ENCODE measurements at regions not wholly inside any gene's neighbourhood (a gene's known extent, or its start where the extent isn't known, plus 50 kb on each side); places are given as distances from the start of the nearest gene placed in this dataset.
A peak's percentile ranks its signal among the peaks of the same experiment; 100 is the strongest.
"Not testable (repeated sequence)": the region's sequence is repeated elsewhere in the genome, so short reads cannot be mapped to it uniquely, and the experiment has no call there.

DNA sequence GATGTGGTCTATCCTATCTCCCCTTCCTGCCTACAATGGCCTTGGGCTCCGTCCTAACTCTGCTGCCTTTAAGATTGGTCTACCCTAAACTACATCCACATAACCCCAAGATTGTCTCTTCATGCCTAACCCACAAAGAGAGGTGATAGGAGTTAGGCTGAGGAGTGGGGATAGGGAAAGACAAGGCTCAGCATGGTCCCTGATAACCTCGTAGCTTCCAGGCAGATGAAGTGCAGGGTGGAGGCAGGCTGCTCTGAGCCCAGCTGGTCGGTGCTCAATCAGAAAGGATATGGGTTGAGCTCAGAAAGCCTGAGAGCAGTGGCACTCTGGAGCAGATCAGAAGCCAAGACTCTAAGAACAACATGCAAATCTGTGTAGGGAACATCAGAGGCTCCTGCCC is 87.1 kb upstream of the KIF2A start:
- DNase-seq (ENCODE audit: low read depth in 2 of 2) = not testable (repeated sequence)

DNA sequence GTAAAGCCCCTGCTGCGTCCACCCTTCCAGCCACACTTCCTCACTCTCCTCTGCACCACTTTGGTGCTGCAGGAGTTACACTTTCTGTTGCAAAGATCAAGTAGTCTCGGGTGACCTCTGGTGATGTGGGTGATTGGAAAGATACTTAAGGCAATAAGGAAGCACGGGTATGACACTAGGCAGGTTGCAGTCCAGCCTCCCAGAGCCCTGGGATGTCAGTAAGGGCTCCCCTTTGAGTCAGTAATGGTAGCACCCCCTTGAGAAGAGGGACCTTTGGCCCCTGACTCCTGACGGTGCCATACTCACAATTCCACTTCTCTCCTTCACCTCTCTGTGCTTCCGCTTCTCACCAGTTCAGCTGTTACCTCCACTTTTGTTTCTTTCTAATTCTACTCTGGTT is 84.1 kb upstream of the KIF2A start:
- DNase-seq (ENCODE audit: low read depth in 2 of 2) = not testable (repeated sequence)

DNA sequence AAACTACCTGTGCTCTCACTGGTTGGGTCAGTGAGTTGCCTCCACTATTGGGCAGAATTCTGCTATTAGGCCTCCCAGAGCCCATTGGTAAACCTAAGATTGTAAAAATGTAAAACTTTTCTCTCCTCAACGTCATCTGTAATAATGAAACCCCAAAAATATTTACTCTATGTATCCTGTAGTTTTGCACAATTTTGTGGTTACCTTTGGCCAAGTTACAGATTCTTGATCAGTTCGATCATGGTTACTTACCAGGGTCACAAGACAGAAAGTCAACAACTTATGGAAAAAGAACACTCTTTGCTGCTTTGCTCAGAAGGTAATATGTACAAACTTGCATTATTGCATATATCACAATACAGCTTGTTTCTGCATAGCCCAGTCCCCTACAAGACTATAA is 83.7 kb upstream of the KIF2A start:
- not testable (repeated sequence) for DNase-seq (ENCODE audit: low read depth in 2 of 2)

DNA sequence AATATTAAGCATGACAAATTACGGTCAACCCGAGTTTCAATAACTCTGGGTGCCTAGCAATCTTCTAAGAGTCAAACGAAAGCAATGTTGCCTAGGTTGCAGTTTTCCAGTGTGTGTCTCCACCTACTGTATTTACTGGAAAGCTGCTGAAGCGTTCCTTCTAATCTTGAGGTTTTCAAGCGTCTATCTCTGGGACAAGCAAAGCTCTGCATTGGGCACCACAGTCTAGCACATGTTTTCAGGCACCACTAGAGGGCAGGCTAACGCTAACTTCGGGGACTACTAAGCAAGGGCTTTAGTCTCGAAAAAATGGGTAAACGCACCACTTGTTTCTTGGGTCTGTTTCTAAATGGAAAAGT is 82.7 kb upstream of the KIF2A start:
- DNase-seq (ENCODE audit: low read depth in 2 of 2) = peak; percentile 52 to 59

DNA sequence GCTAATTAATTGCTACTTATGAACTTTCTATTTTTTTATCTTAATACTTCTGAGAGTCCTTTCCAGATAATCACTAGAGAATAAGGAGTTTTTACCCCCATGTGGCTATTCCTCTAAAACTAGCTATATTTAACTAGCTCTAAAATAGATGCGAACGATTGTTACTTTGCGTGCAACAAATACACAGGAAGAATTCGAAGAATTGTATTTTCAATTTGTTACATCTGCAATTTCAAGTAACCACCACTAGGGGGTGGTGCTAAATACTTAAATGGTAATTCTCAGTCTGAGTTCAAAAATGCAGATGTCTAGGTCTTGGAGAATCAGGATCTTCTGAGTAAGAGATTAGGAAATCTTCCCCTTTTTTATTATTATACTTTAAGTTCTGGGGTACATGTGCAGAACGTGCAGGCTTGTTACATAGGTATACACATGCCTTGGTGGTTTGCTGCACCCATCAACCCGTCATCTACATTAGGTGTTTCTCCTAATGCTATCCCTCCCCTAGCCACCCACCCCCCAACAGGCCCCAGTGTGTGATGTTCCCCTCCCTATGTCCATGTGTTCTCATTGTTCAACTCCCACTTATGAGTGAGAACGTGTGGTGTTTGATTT is 80.9 kb upstream of the KIF2A start:
- not testable (repeated sequence) for DNase-seq (ENCODE audit: low read depth in 2 of 2)

DNA sequence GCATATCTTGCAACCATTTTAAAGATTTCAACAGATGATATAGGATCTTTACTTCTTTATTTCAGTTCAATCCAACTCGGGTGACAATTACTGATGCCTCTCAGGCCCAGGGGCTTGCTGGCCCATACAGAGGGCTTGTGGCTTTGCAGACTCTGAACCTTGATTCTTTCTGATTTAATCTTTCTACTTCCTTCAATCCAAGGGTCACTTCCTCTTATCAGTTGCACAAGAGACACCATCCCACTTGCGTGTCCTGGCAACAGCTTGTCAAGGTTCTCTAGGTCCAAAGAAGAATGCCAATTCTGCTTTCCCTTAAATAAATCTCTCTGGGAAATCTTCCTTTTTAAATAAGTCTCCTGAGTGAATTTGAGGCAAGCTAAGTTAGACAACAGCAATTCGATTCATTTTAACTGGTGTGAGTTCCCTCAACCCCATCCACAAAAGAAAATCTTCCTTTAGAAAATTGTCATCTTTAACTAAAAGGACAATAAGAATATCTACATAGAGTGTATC is 75.1 kb upstream of the KIF2A start:
- DNase-seq (ENCODE audit: low read depth in 2 of 2) = not testable (repeated sequence)

DNA sequence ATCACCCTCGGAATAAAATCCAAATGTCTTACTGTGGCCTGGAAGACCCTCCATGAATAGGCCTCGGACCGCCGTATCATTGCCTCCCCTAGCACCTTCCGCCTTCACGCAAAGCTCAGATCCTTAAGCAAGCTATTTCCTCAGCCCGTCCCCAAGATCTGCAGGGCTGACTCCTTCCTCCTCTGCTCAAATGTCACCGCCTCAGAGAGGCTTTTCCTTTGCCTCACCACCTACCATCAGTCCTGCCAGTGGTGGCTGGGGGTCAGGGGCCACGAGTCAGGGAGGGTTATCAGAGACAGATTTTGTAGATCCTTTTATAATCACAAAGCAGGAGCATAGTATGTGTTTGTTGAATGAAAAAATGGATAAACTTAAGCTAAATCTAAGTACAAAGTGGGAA is 74.4 kb upstream of the KIF2A start:
- DNase-seq (ENCODE audit: low read depth in 2 of 2) = no peak

DNA sequence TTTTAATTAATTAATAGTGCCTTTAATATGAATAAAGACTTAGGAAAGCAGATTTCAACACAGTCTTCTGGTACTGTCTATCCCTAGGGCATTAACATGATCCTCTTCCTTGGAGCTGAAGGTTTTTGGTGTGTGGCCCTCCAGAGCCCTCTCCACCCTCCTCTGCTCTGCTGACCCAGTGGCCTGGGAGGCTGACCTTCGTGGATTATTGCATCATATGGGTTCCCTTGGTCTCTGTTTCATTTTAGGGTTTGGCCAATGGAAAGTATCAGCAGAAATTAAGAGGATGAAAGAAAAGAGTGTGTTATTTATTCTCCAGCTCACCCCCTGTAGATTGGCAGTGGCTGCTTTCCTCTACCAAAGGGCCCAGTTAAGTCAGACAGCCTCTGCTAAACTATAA is 73.8 kb upstream of the KIF2A start:
- not testable (repeated sequence) for DNase-seq (ENCODE audit: low read depth in 2 of 2)

DNA sequence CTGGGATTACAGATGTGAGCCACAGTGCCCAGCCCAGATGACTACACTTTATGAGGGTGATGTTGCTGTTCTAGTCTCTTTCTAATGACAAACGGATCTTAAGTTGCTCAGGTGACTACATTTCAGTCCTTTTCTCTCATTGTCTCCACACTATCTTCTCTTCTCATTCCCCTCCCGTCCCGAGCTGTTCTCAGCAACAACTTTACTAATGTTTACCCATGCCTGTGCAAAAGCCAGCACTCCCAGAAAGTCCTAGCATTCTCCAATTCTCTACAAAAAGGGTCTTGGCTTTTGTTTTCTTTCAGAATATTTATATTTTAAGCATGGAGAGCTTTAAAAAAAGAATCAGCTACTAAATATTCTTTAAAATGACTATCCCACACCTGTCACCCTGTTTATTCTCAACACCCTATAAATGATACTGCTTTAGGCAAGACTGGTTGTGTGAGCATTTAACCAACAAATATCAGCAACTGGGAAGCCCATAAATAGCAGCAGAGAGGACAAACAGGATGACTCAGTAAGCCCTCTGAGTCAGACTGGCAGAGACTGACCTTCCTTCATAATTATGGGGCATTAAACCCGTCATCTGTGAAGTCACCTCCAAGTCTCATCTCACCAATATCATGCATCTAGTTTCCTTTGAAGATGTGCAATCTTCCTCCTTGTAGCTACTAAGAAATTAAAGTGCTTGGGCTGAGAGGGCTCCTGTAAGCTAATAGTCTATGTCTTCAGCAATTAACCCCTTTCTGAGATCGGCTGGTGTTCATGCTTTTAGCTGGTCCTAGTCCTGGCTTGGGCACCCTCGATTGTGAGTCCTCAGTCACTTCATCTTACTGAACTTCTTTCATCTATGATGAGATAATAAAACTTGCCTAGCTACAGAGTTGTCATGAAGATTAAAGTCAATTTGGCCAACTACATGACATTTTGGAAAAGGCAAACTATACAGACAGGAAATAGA is 72.6 kb upstream of the KIF2A start:
- not testable (repeated sequence) for DNase-seq (ENCODE audit: low read depth in 2 of 2)

DNA sequence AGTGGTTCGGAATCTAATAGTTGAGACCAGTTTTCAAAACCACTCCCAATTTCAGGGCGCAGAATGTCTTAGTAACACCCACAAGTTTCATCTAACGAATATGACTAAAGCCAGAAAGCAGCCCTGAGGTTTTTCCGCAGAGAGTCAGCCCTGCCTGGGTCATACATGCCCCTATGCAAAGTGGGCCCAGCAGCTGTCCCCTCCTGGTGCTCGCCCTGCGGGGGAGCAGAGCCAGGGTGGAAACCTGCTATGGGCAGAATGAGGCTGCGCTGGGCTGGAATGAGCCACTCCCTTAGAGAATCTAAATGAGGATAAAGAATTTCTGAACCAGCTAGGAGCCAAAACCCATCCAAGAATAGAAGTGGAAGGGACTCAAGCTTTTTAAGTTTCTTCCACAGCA is 69.4 kb upstream of the KIF2A start:
- not testable (repeated sequence) for DNase-seq (ENCODE audit: low read depth in 2 of 2)

DNA sequence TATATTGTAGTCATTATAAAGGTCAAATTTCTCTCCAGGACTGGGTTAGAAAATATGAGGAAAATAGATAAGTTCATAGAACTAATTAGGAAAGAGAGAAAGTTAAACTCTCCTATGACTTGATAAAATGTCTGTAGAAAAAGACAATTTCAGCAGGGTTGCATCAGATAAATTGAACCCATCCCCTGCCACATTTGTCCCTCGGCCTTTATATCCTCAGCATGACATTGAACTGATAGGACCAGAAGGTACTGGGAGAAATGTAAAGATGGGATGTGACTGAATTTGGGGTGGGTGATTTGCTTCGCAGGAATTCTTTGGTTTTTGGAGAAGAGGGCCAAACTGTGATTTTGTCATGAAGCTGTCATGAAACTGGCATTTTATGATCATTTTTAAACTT is 68.1 kb upstream of the KIF2A start:
- not testable (repeated sequence) for DNase-seq (ENCODE audit: low read depth in 2 of 2)

DNA sequence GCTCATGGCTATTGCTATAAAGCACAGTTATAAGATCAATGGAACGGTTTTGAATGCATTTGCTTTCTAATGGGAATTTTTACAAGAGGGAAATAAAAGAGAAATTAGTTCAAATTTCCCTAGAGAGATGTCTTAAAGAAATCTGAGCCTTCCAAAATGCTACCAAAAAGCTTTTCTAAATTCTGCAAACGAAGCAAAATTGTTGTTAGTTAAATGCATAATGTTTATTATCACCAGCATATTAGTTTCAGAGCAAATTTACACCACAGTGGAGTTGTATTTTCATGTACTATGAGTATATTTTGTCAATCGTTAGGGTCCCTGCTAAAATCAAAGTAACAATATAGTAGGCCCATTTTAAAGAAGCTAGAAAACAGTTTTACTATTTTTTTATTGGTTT is 67.4 kb upstream of the KIF2A start:
- DNase-seq (ENCODE audit: low read depth in 2 of 2) = not testable (repeated sequence)

DNA sequence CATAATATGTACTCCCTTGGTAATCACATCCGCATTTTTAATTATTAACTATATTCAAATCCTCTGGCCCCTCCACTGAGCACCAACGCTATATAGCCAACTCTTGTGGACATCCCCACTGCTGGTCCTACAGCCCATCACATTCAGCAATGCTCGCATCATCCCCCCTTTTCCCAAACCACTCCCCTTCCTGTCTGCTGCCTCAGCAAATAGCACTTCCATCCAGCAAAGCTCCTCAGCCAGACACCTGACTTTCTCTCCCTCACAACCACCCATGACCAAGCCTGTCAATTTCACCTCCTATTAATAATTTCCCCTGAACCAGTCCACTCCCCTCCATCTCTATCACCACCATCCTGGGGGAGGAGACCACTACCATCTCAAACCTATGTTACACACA is 65.5 kb upstream of the KIF2A start:
- not testable (repeated sequence) for DNase-seq (ENCODE audit: low read depth in 2 of 2)

DNA sequence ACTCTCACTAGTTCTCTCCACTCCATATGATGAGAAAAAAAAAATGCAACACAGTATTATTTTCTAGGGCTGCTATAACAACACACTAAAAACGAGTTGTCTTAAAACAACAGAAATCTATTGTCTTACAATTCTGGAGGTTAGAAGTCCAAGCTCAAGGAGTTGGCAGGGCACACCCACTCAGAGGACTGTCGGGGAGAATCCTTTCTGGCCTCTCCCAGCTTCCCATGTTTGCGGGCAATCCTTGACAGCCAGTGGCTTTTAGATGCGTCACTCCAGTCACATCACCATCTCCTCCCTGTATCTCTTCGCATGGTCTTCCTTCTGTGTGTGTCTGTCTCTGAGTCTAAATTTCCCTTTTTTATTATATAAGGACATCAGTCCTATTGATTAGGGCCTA is 64.0 kb upstream of the KIF2A start:
- not testable (repeated sequence) for DNase-seq (ENCODE audit: low read depth in 2 of 2)

DNA sequence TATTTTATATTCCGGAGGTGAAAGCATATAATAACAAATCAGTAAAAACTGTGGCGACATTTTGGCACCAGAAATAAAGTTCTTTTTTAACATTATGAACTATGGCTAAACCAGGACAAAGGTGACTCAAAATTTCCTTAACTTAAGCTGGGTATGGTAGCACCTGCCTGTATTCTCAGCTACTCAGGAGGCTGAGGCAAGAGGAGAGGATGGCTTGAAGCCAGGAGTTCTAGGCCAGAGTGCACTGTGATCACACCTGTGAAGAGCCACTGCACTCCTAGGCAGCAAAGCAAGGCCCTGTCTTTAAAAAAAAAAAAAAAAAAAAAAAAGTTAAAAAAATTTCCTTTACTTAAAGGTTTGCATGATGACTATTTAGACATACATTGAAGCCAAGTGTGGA is 63.0 kb upstream of the KIF2A start:
- DNase-seq (ENCODE audit: low read depth in 2 of 2) = not testable (repeated sequence)

DNA sequence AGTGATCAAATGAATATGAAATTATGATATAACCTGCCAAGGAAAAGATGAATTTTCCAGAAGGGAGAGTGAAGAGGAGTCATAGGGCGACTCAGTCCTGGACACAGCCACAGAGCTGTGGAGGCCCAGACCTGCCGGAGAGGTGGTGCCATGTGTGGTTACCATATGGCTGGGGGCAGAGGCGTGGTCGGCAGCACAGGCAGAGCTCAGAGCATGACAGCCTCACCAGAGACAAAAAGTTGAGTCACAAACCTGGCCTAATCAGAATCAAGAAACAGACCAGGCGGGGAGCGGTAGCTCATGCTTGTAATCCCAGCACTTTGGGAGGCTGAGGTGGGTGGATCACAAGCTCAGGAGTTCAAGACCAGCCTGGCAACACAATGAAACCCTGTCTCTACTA is 57.8 kb upstream of the KIF2A start:
- not testable (repeated sequence) for DNase-seq (ENCODE audit: low read depth in 2 of 2)

DNA sequence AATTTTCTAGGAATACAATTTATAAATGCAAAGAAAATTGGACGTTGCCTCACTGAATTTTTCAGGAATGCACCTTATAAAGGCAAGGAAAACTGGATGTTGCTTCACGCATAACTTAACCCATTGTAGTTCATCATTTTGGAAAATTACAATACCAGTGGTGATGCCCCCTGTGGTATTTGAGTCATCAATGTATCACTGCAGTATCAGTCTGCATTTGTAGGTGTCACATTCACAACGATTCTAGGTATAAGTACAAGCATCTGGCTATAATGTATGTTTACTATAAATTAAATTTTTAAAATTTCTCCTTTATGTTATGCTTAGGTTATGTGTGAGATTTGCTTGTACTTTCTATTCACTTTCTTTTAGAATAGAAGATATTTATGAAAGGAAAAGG is 55.9 kb upstream of the KIF2A start:
- not testable (repeated sequence) for DNase-seq (ENCODE audit: low read depth in 2 of 2)

DNA sequence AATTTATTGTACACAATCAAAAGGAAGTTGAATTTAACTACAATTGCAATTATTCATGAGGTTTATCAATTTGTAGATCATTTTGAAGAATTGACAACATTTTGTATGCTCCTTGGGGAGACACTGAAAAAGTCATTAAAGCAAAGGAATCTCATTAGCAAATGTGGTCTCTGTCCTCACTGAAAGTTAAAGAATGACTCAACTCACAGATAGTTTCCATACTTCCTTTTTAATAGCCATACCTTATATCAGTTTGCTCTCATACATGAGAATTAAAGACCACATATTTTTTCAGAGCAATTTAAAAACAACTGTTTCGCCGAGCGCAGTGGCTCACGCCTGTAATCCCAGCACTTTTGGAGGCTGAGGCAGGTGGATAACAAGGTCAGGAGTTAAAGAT is 55.1 kb upstream of the KIF2A start:
- DNase-seq (ENCODE audit: low read depth in 2 of 2) = not testable (repeated sequence)

DNA sequence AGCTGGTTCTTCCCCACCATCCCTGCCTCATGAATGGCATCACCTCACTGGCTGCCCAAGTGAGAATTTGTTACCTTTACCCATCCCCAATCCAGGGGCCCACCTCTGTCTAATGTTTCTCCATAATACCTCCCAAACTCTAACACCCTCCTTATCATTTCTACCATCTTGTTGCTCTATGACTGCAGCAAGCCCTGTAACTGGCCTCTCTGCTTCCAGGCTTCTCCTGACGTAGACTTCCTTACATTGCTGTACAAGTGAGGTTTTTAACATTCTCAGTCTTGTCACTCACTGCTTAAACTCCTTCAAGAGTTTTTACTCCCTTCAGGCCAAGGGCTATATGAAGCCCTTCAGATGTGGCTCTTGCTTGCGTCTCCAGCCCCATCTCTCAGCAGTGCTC is 53.5 kb upstream of the KIF2A start:
- DNase-seq (ENCODE audit: low read depth in 2 of 2) = not testable (repeated sequence)

DNA sequence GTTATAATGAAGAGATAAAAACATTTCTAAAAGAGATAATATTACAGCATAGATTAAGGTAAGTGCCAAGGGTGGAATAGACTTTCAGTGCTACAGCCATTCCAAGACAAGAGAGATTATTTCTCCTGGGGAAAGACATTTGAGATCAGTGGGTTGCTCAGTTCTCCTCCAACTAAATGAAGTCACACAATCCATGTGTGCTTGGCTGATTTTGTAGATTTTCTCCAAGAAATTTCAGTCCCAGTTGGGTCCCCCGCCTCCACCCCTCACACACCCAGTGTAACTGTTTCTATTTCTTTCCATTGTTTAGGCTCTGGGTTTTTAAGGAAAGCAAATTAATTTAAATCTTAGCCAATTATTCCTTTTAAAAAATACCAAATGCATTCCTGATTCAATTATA is 50.5 kb upstream of the KIF2A start:
- not testable (repeated sequence) for DNase-seq (ENCODE audit: low read depth in 2 of 2)

DNA sequence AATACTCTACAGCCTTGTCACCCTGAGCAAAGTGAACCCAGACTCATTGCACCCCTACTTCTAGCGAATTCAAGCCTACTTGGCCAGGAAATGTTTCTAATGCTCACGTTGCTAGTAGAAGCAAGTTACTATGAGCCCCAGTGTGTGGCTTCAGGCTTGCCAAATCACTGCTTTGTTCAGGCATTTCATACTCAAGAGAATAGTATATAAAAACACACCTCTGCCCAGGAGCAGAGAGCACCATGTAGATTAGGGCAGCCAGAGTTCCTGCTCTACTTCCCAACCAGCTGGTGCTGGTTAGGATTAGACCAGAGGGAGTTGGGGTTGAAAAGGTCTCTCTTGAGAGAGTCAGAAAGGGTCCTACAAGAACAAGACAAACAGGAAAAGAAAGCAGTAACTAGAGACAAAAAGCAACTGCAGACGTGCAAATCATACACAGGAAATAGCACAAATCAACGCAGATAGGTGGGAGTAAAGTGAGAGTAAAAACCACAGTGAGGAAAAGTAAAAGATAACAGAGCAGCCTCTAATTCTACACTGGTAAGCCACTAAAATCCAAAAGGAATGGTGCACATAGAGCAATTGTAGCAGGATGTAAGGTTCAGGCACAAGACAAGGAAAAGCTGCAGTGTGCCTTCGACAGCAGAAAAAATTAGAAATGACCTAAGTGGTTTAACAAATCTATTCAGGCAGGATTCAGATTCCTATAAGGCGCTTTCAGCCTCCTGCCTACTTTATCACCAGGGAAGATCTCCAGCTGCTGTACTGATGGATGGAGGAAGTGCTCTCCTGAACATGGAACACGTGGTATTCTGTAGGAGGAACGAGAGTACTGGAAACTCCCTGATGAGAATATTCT is 49.6 kb upstream of the KIF2A start:
- no peak for DNase-seq (ENCODE audit: low read depth in 2 of 2)
